GM23338 (cell line): ENCODE measurements at regions not wholly inside any gene's neighbourhood (a gene's known extent, or its start where the extent isn't known, plus 50 kb on each side); places are given as distances from the start of the nearest gene placed in this dataset.

Experiments used
- ATAC-seq: fragments of 200-7000 bp; cut with Tn5 transposase; 3 replicates; pipeline ENCODE4 v1.9.1; 2020
- DNase-seq: peaks from one replicate; pipeline ENCODE4 v3.0.0-alpha.2; 2015; ENCODE audit warnings: low spot score
- H2AFZ ChIP-seq: fragments of 200-600 bp; sonication (generic); 2 replicates; pipeline ENCODE4 v1.8.0; 2016; ENCODE audit warnings: antibody characterized with exemption, mild to moderate bottlenecking, moderate library complexity
- H3F3A ChIP-seq: fragments of 200-600 bp; sonication (generic); replicated peaks from 2 replicates; pipeline ENCODE4 v1.8.0; 2017; ENCODE audit warnings: antibody characterized with exemption, mixed run types, low read depth
- H3K27ac ChIP-seq: fragments of 200-600 bp; sonication (generic); 2 replicates; pipeline ENCODE4 v1.6.1; 2016; ENCODE audit warnings: low read depth
- H3K27me3 ChIP-seq: fragments of 200-600 bp; sonication (generic); 2 replicates; pipeline ENCODE4 v1.8.0; 2016; ENCODE audit warnings: mild to moderate bottlenecking, mixed run types, moderate library complexity; ENCODE audit not compliant: insufficient read depth
- H3K36me3 ChIP-seq: fragments of 200-600 bp; sonication (generic); 2 replicates; pipeline ENCODE4 v1.8.0; 2016; ENCODE audit warnings: mild to moderate bottlenecking; ENCODE audit not compliant: insufficient read depth
- H3K4me1 ChIP-seq: fragments of 200-600 bp; sonication (generic); 2 replicates; pipeline ENCODE4 v1.8.0; 2016; ENCODE audit warnings: mild to moderate bottlenecking, moderate library complexity; ENCODE audit not compliant: insufficient read depth
- H3K4me2 ChIP-seq: fragments of 200-600 bp; sonication (generic); 2 replicates; pipeline ENCODE4 v1.7.1; 2017; ENCODE audit warnings: mixed run types
- H3K4me3 ChIP-seq: fragments of 200-600 bp; sonication (generic); 2 replicates; pipeline ENCODE4 v1.6.1; 2016; ENCODE audit warnings: mixed run types
- H3K79me2 ChIP-seq: fragments of 200-600 bp; sonication (generic); replicated peaks from 2 replicates; pipeline ENCODE4 v1.8.0; 2017; ENCODE audit warnings: mild to moderate bottlenecking; ENCODE audit not compliant: insufficient read depth
- H3K9me2 ChIP-seq: fragments of 200-600 bp; sonication (generic); 2 replicates; pipeline ENCODE4 v1.8.0; 2017; ENCODE audit not compliant: insufficient read depth
- H4K20me1 ChIP-seq: fragments of 200-600 bp; sonication (generic); replicated peaks from 2 replicates; pipeline ENCODE4 v1.8.0; 2017; ENCODE audit warnings: mild to moderate bottlenecking; ENCODE audit not compliant: insufficient read depth
- H3K27ac Mint-ChIP-seq: 2 replicates; pipeline ENCODE4 v1.8.0; 2020; ENCODE audit warnings: inconsistent platforms, mild to moderate bottlenecking, moderate library complexity, mixed read lengths
- H3K27me3 Mint-ChIP-seq: 3 replicates; pipeline ENCODE4 v1.8.0; 2022; ENCODE audit warnings: low read depth, mild to moderate bottlenecking, moderate library complexity, mixed read lengths, inconsistent platforms; ENCODE audit not compliant: insufficient read depth, poor library complexity
- H3K36me3 Mint-ChIP-seq: 3 replicates; pipeline ENCODE4 v1.8.0; 2021; ENCODE audit warnings: low read depth, mild to moderate bottlenecking, inconsistent platforms, moderate library complexity, mixed read lengths
- H3K4me1 Mint-ChIP-seq: 3 replicates; pipeline ENCODE4 v1.8.0; 2020; ENCODE audit warnings: mild to moderate bottlenecking, inconsistent platforms, mixed read lengths
- H3K4me3 Mint-ChIP-seq: 3 replicates; pipeline ENCODE4 v1.8.0; 2021; ENCODE audit warnings: moderate library complexity, mild to moderate bottlenecking, inconsistent platforms, mixed read lengths
- H3K9me3 Mint-ChIP-seq: 3 replicates; pipeline ENCODE4 v1.8.0; 2020; ENCODE audit warnings: moderate library complexity, mild to moderate bottlenecking, inconsistent platforms, mixed read lengths
- CREB1 ChIP-seq: fragments of 250-450 bp; sonication (Bioruptor Pico); IDR thresholded peaks from 2 replicates; pipeline ENCODE4 v1.5.0; 2020; ENCODE audit warnings: low read depth, mild to moderate bottlenecking, moderate library complexity
- EZH2phosphoT487 ChIP-seq: fragments of 200-600 bp; sonication (generic); IDR thresholded peaks from one replicate; pipeline ENCODE4 v1.8.1; 2018; ENCODE audit warnings: antibody characterized with exemption; ENCODE audit not compliant: unreplicated experiment
- JUNB ChIP-seq: IDR thresholded peaks from one replicate; pipeline ENCODE4 v1.6.1; 2016; ENCODE audit warnings: antibody characterized with exemption; ENCODE audit not compliant: unreplicated experiment
- NANOG ChIP-seq: IDR thresholded peaks from 2 replicates; pipeline ENCODE4 v1.6.1; 2016; ENCODE audit warnings: antibody characterized with exemption, borderline replicate concordance
- REST ChIP-seq: IDR thresholded peaks from one replicate; pipeline ENCODE4 v1.6.1; 2018; ENCODE audit warnings: antibody characterized with exemption; ENCODE audit not compliant: unreplicated experiment
- STAT1 ChIP-seq: IDR thresholded peaks from one replicate; pipeline ENCODE4 v1.6.1; 2016; ENCODE audit warnings: antibody characterized with exemption; ENCODE audit not compliant: unreplicated experiment
- ZNF114 ChIP-seq: fragments of 250-450 bp; sonication (Bioruptor Pico); IDR thresholded peaks from 2 replicates; pipeline ENCODE4 v1.5.0; 2020; ENCODE audit warnings: mild to moderate bottlenecking, moderate library complexity
- ZNF331 ChIP-seq: fragments of 250-450 bp; sonication (Bioruptor Pico); IDR thresholded peaks from 2 replicates; pipeline ENCODE4 v1.5.0; 2020; ENCODE audit warnings: low read depth, mild to moderate bottlenecking, moderate library complexity
- ZNF462 ChIP-seq: fragments of 250-450 bp; sonication (Bioruptor Pico); IDR thresholded peaks from 2 replicates; pipeline ENCODE4 v1.5.0; 2020; ENCODE audit warnings: mild to moderate bottlenecking, moderate library complexity
- TF ChIP-seq, protein P1 (sequence below): IDR thresholded peaks from 2 replicates; pipeline ENCODE4 v1.6.1; 2016; ENCODE audit warnings: antibody characterized with exemption

GRCh38 chr7:27030393-27031050 is 65.3 kb downstream of the HOXA1 start:
- Histone ChIP-seq H3K4me3 (no peak overlapping the region), H3K4me2 (peak overlapping the region; percentile 9), H3F3A (0 out of 2 replicates have a peak, but pooled peaks cover 3% of the 10 kb centered on the region), H3K9me2 (no peaks in the 10 kb centered on the region), H3K79me2 (no peaks in the 10 kb centered on the region), H3K36me3 (no peaks in the 10 kb centered on the region), H2AFZ (peak overlapping the region; percentile 24; the same call in 1 of the 2 replicates), H3K27ac (no peak overlapping the region), H3K27me3 (0 out of 2 replicates have a peak, but pooled peaks cover 6% of the 10 kb centered on the region), H4K20me1 (no peaks in the 10 kb centered on the region), H3K4me1 (peaks cover 23% of the 10 kb centered on the region)
- DNase-seq (peak; percentile 47), ATAC-seq (peak; percentile 96)
- no peaks in the 10 kb centered on the region for H3K9me3 Mint-ChIP-seq
- no peaks in the 10 kb centered on the region for H3K36me3 Mint-ChIP-seq
- peaks cover 9% of the 10 kb centered on the region for H3K27me3 Mint-ChIP-seq
- TF ChIP-seq ZNF462 (CRISPR knock-in tag) (no peak), CREB1 (CRISPR knock-in tag) (0 out of 2 replicates have a peak, but pooled peaks have one; percentile 30), JUNB (no peak)
- no peak overlapping the region for H3K27ac Mint-ChIP-seq
- H3K4me3 Mint-ChIP-seq, result peak overlapping the region; percentile 2; the same call in 1 of the 3 replicates
- H3K4me1 Mint-ChIP-seq, result peaks cover 34% of the 10 kb centered on the region

DNA sequence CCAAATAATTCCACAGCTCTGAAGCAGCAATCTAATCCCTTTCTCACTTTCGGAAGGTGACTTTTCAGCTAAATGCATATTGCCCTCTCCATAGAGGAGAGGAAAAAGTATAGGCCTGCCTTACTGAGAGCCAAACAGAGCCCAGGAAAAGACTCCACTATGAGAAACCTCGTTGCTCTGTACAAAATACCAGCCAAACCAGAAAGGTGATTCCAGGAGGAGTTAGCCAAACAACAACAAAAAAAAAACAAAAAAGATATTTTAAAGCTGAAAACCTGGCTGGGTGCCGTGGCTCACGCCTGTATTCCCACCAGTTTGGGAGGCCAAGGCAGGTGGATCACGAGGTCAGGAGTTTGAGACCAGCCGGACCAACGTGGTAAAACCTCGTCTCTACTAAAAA is 70.5 kb downstream of the HOXA1 start:
- peaks cover 20% of the 10 kb centered on the region for H3K4me1 Mint-ChIP-seq
- ATAC-seq, result no peak

More for the DNA sequence above, 70.5 kb downstream of the HOXA1 start:
- Histone ChIP-seq H3K36me3 (no peaks in the 10 kb centered on the region), H4K20me1 (no peaks in the 10 kb centered on the region), H3K4me1 (peaks cover 14% of the 10 kb centered on the region), H3F3A (no peaks in the 10 kb centered on the region), H2AFZ (peak overlapping the region; percentile 68), H3K27me3 (0 out of 2 replicates have a peak, but pooled peaks cover 6% of the 10 kb centered on the region), H3K27ac (no peak overlapping the region), H3K79me2 (no peaks in the 10 kb centered on the region), H3K4me3 (no peak overlapping the region), H3K9me2 (no peaks in the 10 kb centered on the region), H3K4me2 (no peak overlapping the region)
- Mint-ChIP-seq H3K4me3 (no peak overlapping the region), H3K27ac (no peak overlapping the region), H3K27me3 (peaks cover 10% of the 10 kb centered on the region), H3K9me3 (no peaks in the 10 kb centered on the region; the same call in 2 of the 3 replicates), H3K36me3 (no peaks in the 10 kb centered on the region)
- TF ChIP-seq STAT1, result no peak
- TF ChIP-seq ZNF114 (CRISPR knock-in tag), result no peak
- no peak for TF ChIP-seq JUNB
- TF ChIP-seq EZH2phosphoT487, result no peak
- TF ChIP-seq, protein P1, sequence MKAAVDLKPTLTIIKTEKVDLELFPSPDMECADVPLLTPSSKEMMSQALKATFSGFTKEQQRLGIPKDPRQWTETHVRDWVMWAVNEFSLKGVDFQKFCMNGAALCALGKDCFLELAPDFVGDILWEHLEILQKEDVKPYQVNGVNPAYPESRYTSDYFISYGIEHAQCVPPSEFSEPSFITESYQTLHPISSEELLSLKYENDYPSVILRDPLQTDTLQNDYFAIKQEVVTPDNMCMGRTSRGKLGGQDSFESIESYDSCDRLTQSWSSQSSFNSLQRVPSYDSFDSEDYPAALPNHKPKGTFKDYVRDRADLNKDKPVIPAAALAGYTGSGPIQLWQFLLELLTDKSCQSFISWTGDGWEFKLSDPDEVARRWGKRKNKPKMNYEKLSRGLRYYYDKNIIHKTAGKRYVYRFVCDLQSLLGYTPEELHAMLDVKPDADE, result no peak
- no peak for TF ChIP-seq ZNF331 (CRISPR knock-in tag)
- TF ChIP-seq REST, result no peak
- no peak for TF ChIP-seq CREB1 (CRISPR knock-in tag)
- no peak for TF ChIP-seq NANOG
- no peak for DNase-seq
